GM21786 (cell line): ENCODE measurements at regions not wholly inside any gene's neighbourhood (a gene's known extent, or its start where the extent isn't known, plus 50 kb on each side); places are given as distances from the start of the nearest gene placed in this dataset.

Experiments used
- ATAC-seq: cut with Tn5 transposase; IDR thresholded peaks from one replicate; pipeline ENCODE4 v1.9.1; 2021; ENCODE audit not compliant: unreplicated experiment

- ATAC-seq: no peak
Measured at GRCh38 chr10:21212348-21212747, 313.1 kb downstream of the SKIDA1 start.

GRCh38 chr10:21209495-21209894 is 312.4 kb upstream of the NEBL start:
- ATAC-seq: no peak

- ATAC-seq: no peak
Measured at GRCh38 chr10:21208666-21209316, 311.7 kb upstream of the NEBL start.

GRCh38 chr10:21207852-21208646 is 310.9 kb upstream of the NEBL start:
- no peak for ATAC-seq

- no peak for ATAC-seq
Measured at GRCh38 chr10:21205328-21205727, 308.2 kb upstream of the NEBL start.

GRCh38 chr10:21203473-21204107 is 306.5 kb upstream of the NEBL start:
- ATAC-seq: no peak

- no peak for ATAC-seq
Measured at GRCh38 chr10:21202776-21203462, 305.8 kb upstream of the NEBL start.

GRCh38 chr10:21199501-21199900 is 302.4 kb upstream of the NEBL start:
- no peak for ATAC-seq

GRCh38 chr10:21197838-21198237 is 300.7 kb upstream of the NEBL start:
- ATAC-seq: no peak

GRCh38 chr10:21196822-21197395 is 299.8 kb upstream of the NEBL start:
- no peak for ATAC-seq

- ATAC-seq: no peak
Measured at GRCh38 chr10:21195252-21195651, 298.1 kb upstream of the NEBL start.

GRCh38 chr10:21194510-21194993 is 297.4 kb upstream of the NEBL start:
- ATAC-seq: no peak

GRCh38 chr10:21193196-21193595 is 296.1 kb upstream of the NEBL start:
- no peak for ATAC-seq

- ATAC-seq: no peak
Measured at GRCh38 chr10:21191512-21191911, 294.4 kb upstream of the NEBL start.

GRCh38 chr10:21184984-21185383 is 287.9 kb upstream of the NEBL start:
- no peak for ATAC-seq

- ATAC-seq: no peak
Measured at GRCh38 chr10:21184216-21184615, 287.1 kb upstream of the NEBL start.

- ATAC-seq: no peak
Measured at GRCh38 chr10:21183025-21183424, 285.9 kb upstream of the NEBL start.

GRCh38 chr10:21181451-21181850 is 284.3 kb upstream of the NEBL start:
- ATAC-seq: no peak

- no peak for ATAC-seq
Measured at GRCh38 chr10:21180604-21181003, 283.5 kb upstream of the NEBL start.

- ATAC-seq: no peak
Measured at GRCh38 chr10:21176934-21177480, 279.9 kb upstream of the NEBL start.

GRCh38 chr10:21175797-21176196 is 278.7 kb upstream of the NEBL start:
- ATAC-seq: no peak
